HFFc6 (cell line): ENCODE measurements at regions not wholly inside any gene's neighbourhood (a gene's known extent, or its start where the extent isn't known, plus 50 kb on each side); places are given as distances from the start of the nearest gene placed in this dataset.

Source experiments
- DNase-seq: peaks from one replicate; pipeline ENCODE4 v3.0.0-alpha.2; 2018
- H3K27ac Mint-ChIP-seq: 2 replicates; pipeline ENCODE4 v1.8.0; 2020; ENCODE audit warnings: mild to moderate bottlenecking, mixed read lengths
- H3K27me3 Mint-ChIP-seq: 2 replicates; pipeline ENCODE4 v1.8.0; 2021; ENCODE audit warnings: mild to moderate bottlenecking, moderate library complexity, mixed read lengths; ENCODE audit not compliant: insufficient read depth
- H3K36me3 Mint-ChIP-seq: 2 replicates; pipeline ENCODE4 v1.8.0; 2021; ENCODE audit warnings: low read depth, mixed read lengths
- H3K4me1 Mint-ChIP-seq: 2 replicates; pipeline ENCODE4 v1.8.0; 2020; ENCODE audit warnings: low read depth, mixed read lengths
- H3K4me3 Mint-ChIP-seq: 2 replicates; pipeline ENCODE4 v1.8.0; 2020; ENCODE audit warnings: mild to moderate bottlenecking, moderate library complexity, mixed read lengths
- H3K9me3 Mint-ChIP-seq: 2 replicates; pipeline ENCODE4 v1.8.0; 2020; ENCODE audit warnings: mild to moderate bottlenecking, mixed read lengths
- TF ChIP-seq, protein P1 (sequence below): fragments of 200-600 bp; sonication (generic); IDR thresholded peaks from 2 replicates; pipeline ENCODE4 v1.5.0; 2021; ENCODE audit warnings: antibody characterized with exemption, mild to moderate bottlenecking

DNA sequence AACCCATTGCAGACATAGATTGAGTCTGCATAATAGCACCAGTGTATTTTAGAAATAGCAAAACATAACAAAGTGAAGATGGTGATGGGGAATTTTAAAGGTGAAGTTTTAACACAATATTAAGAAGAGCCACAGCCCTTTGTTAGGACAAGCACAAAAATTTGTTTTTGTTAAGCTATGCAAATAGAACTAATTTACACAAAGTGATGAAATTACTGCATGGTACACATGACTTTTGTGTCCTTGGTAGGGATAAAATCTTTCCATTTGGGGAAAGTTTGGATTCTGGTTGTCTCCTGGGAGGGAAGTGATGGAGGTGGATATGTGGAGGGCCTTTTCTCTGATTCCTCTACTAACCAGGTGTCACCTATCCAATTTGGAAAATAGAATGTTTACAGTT is 50.4 kb upstream of the MTNR1B start:
- TF ChIP-seq, protein P1, sequence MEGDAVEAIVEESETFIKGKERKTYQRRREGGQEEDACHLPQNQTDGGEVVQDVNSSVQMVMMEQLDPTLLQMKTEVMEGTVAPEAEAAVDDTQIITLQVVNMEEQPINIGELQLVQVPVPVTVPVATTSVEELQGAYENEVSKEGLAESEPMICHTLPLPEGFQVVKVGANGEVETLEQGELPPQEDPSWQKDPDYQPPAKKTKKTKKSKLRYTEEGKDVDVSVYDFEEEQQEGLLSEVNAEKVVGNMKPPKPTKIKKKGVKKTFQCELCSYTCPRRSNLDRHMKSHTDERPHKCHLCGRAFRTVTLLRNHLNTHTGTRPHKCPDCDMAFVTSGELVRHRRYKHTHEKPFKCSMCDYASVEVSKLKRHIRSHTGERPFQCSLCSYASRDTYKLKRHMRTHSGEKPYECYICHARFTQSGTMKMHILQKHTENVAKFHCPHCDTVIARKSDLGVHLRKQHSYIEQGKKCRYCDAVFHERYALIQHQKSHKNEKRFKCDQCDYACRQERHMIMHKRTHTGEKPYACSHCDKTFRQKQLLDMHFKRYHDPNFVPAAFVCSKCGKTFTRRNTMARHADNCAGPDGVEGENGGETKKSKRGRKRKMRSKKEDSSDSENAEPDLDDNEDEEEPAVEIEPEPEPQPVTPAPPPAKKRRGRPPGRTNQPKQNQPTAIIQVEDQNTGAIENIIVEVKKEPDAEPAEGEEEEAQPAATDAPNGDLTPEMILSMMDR: no peak
- DNase-seq: no peak
- H3K9me3 Mint-ChIP-seq: no peaks in the 10 kb centered on the region
- H3K27ac Mint-ChIP-seq: no peak overlapping the region
- H3K4me3 Mint-ChIP-seq: no peak overlapping the region
- H3K36me3 Mint-ChIP-seq: no peaks in the 10 kb centered on the region
- H3K27me3 Mint-ChIP-seq: peaks cover 5% of the 10 kb centered on the region
- H3K4me1 Mint-ChIP-seq: no peaks in the 10 kb centered on the region
